ENCODE measurements at regions not wholly inside any gene's neighbourhood (a gene's known extent, or its start where the extent isn't known, plus 50 kb on each side); places are given as distances from the start of the nearest gene placed in this dataset.

- TF ChIP-seq TAF1 (IDR thresholded peaks at IDR 0.05; ENCODE audit: borderline replicate concordance, insufficient read depth, low read length) (no peak), SIN3A (IDR thresholded peaks at IDR 0.05; ENCODE audit: borderline replicate concordance, insufficient read depth, low read length) (no peak), FOXP2 (optimal IDR thresholded peaks at IDR 0.05; ENCODE audit: borderline replicate concordance, extremely low read depth, extremely low read length, insufficient read depth) (no peak), POLR2AphosphoS5 (IDR thresholded peaks at IDR 0.05; ENCODE audit: low read depth, low read length) (no peak), REST (IDR thresholded peaks at IDR 0.05; ENCODE audit: insufficient read depth in 1 of 2, low read depth in 2 of 2, low read length in 2 of 2) (no peak)
These were observed 157.5 kb downstream of the TTC8 start for GRCh38 chr14:88981948-88982347.

GRCh38 chr14:88983755-88984154, 159.3 kb downstream of the TTC8 start:
- no peak for TF ChIP-seq SIN3A (IDR thresholded peaks at IDR 0.05; ENCODE audit: borderline replicate concordance, insufficient read depth, low read length)
- no peak for TF ChIP-seq POLR2AphosphoS5 (IDR thresholded peaks at IDR 0.05; ENCODE audit: low read depth, low read length)
- TF ChIP-seq FOXP2 (optimal IDR thresholded peaks at IDR 0.05; ENCODE audit: borderline replicate concordance, extremely low read depth, extremely low read length, insufficient read depth): no peak
- TF ChIP-seq TAF1 (IDR thresholded peaks at IDR 0.05; ENCODE audit: borderline replicate concordance, insufficient read depth, low read length): no peak
- no peak for TF ChIP-seq REST (IDR thresholded peaks at IDR 0.05; ENCODE audit: insufficient read depth in 1 of 2, low read depth in 2 of 2, low read length in 2 of 2)

- TF ChIP-seq SIN3A (IDR thresholded peaks at IDR 0.05; ENCODE audit: borderline replicate concordance, insufficient read depth, low read length) (no peak), REST (IDR thresholded peaks at IDR 0.05; ENCODE audit: insufficient read depth in 1 of 2, low read depth in 2 of 2, low read length in 2 of 2) (no peak), FOXP2 (optimal IDR thresholded peaks at IDR 0.05; ENCODE audit: borderline replicate concordance, extremely low read depth, extremely low read length, insufficient read depth) (no peak)
These were observed 161.2 kb downstream of the TTC8 start for GRCh38 chr14:88985654-88986053.

GRCh38 chr14:88986146-88986841, 161.8 kb downstream of the TTC8 start:
- TF ChIP-seq REST (IDR thresholded peaks at IDR 0.05; ENCODE audit: insufficient read depth in 1 of 2, low read depth in 2 of 2, low read length in 2 of 2) (no peak), POLR2AphosphoS5 (IDR thresholded peaks at IDR 0.05; ENCODE audit: low read depth, low read length) (no peak), FOXP2 (optimal IDR thresholded peaks at IDR 0.05; ENCODE audit: borderline replicate concordance, extremely low read depth, extremely low read length, insufficient read depth) (no peak), TAF1 (IDR thresholded peaks at IDR 0.05; ENCODE audit: borderline replicate concordance, insufficient read depth, low read length) (no peak), SIN3A (IDR thresholded peaks at IDR 0.05; ENCODE audit: borderline replicate concordance, insufficient read depth, low read length) (no peak)

- no peak for TF ChIP-seq SIN3A (IDR thresholded peaks at IDR 0.05; ENCODE audit: borderline replicate concordance, insufficient read depth, low read length)
- TF ChIP-seq FOXP2 (optimal IDR thresholded peaks at IDR 0.05; ENCODE audit: borderline replicate concordance, extremely low read depth, extremely low read length, insufficient read depth): no peak
- TF ChIP-seq POLR2AphosphoS5 (IDR thresholded peaks at IDR 0.05; ENCODE audit: low read depth, low read length): no peak
- no peak for TF ChIP-seq REST (IDR thresholded peaks at IDR 0.05; ENCODE audit: insufficient read depth in 1 of 2, low read depth in 2 of 2, low read length in 2 of 2)
- TF ChIP-seq TAF1 (IDR thresholded peaks at IDR 0.05; ENCODE audit: borderline replicate concordance, insufficient read depth, low read length): no peak
These were observed 163.1 kb downstream of the TTC8 start for GRCh38 chr14:88987516-88987915.
